NT2/D1 (cell line): ENCODE measurements at regions not wholly inside any gene's neighbourhood (a gene's known extent, or its start where the extent isn't known, plus 50 kb on each side); places are given as distances from the start of the nearest gene placed in this dataset.
"Not testable (repeated sequence)": the region's sequence is repeated elsewhere in the genome, so short reads cannot be mapped to it uniquely, and the experiment has no call there.

Source experiments
- DNase-seq: peaks from one replicate; pipeline ENCODE4 v3.0.0-alpha.2; 2011; ENCODE audit warnings: low read depth, low spot score
- H3K27me3 ChIP-seq: 2 replicates; pipeline ENCODE4 v1.6.0; 2011; ENCODE audit warnings: mild to moderate bottlenecking; ENCODE audit not compliant: insufficient read length, insufficient read depth
- H3K36me3 ChIP-seq: 2 replicates; pipeline ENCODE4 v1.6.1; 2011; ENCODE audit warnings: mild to moderate bottlenecking, low read length, mixed read lengths; ENCODE audit not compliant: insufficient read depth, insufficient read length
- H3K4me1 ChIP-seq: 2 replicates; pipeline ENCODE4 v1.5.1; 2011; ENCODE audit not compliant: insufficient read depth, insufficient read length
- H3K4me3 ChIP-seq: 2 replicates; pipeline ENCODE4 v1.5.1; 2011; ENCODE audit warnings: low read depth; ENCODE audit not compliant: insufficient read length
- H3K9ac ChIP-seq: 2 replicates; pipeline ENCODE4 v1.6.0; 2011; ENCODE audit warnings: low read depth; ENCODE audit not compliant: insufficient read length
- H3K9me3 ChIP-seq: 2 replicates; pipeline ENCODE4 v1.5.1; 2011; ENCODE audit warnings: mild to moderate bottlenecking, low read length; ENCODE audit not compliant: insufficient read depth
- SUZ12 ChIP-seq: IDR thresholded peaks from 2 replicates; pipeline ENCODE4 v1.6.1; 2011; ENCODE audit not compliant: insufficient read length, insufficient read depth; ENCODE audit errors: extremely low read depth
- YY1 ChIP-seq: IDR thresholded peaks from 2 replicates; pipeline ENCODE4 v1.6.1; 2011; ENCODE audit not compliant: insufficient read length, insufficient read depth
- ZNF274 ChIP-seq: IDR thresholded peaks from 2 replicates; pipeline ENCODE4 v1.6.1; 2011; ENCODE audit warnings: mild to moderate bottlenecking, low read depth, low read length

DNA sequence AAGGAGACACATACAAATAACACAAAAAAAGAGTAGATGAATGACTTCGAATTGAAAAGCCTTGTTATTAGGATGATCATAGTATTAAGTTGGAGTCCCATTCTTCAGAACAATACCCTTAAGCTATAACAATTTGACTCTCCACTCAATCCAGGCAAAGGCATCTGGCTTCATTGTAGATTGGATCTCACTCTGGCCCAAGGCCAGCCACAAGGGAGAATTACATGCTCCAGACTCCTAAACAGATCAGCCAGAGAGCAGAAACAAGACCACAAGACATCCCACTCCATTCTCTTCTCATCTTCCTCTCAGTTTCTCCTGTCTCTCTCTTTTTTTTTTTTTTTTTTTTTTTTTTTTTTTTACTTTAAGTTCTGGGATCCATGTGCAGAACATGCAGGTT, 213.9 kb downstream of the DHX15 start:
- no peaks in the 10 kb centered on the region for H3K9me3 ChIP-seq
- DNase-seq: no peak
- no peaks in the 10 kb centered on the region for H3K36me3 ChIP-seq
- no peak overlapping the region for H3K4me3 ChIP-seq
- no peaks in the 10 kb centered on the region for H3K4me1 ChIP-seq
- no peak overlapping the region for H3K9ac ChIP-seq
- H3K27me3 ChIP-seq: peaks cover 54% of the 10 kb centered on the region
- TF ChIP-seq SUZ12 (no peak), ZNF274 (no peak), YY1 (no peak)

DNA sequence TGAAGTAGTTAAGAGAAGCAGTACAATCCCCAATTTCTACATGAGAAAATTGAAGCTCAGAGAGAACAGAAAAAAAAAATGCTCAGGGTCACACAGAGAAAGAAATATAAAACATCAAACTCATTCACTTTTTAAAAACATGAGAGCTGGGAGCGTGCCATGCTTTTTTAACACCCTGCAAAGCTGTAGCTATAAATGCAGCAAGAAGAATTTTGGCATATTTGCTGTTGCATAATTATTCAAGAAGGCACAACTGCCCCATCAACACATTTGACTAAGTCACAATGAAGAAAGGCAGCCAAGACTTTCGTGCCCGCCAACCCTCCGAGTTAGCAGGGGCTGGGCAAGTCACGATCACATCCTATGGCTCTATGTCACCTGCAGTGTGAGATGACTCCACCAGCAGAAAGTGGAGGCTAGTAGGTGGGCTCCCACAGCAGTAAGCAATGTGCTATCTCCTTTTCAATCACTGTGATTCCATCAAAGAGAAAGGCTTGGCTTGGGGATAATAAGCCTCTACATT, 214.8 kb downstream of the DHX15 start:
- no peak for TF ChIP-seq YY1
- TF ChIP-seq ZNF274: no peak
- TF ChIP-seq SUZ12: no peak
- no peaks in the 10 kb centered on the region for H3K36me3 ChIP-seq
- H3K9ac ChIP-seq: no peak overlapping the region
- DNase-seq: no peak
- peaks cover 56% of the 10 kb centered on the region for H3K27me3 ChIP-seq
- no peaks in the 10 kb centered on the region for H3K9me3 ChIP-seq
- H3K4me1 ChIP-seq: no peaks in the 10 kb centered on the region
- H3K4me3 ChIP-seq: no peak overlapping the region

DNA sequence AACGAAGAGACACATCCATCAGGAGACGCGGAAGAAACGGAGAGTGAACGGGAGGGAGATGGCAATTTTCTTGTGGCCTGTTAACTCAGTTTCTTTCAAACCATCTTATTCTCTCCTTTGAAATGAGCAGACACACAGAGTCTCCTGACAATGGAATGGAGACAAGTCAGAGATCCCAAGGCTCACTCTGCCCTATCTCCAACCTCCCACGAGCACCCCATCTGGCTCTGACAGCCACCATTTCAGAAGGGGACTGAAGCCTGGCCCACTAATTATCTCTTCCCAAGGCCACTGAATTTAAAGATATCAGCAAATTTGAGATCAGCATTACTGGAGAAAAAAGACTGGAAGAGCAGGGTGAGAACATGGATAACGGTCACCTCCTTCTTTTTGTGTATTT, 215.6 kb downstream of the DHX15 start:
- TF ChIP-seq ZNF274 (no peak), YY1 (no peak), SUZ12 (no peak)
- DNase-seq: no peak
- Histone ChIP-seq H3K27me3 (peaks cover 62% of the 10 kb centered on the region), H3K36me3 (no peaks in the 10 kb centered on the region), H3K4me3 (no peak overlapping the region), H3K9me3 (no peaks in the 10 kb centered on the region), H3K9ac (no peak overlapping the region), H3K4me1 (no peaks in the 10 kb centered on the region)

DNA sequence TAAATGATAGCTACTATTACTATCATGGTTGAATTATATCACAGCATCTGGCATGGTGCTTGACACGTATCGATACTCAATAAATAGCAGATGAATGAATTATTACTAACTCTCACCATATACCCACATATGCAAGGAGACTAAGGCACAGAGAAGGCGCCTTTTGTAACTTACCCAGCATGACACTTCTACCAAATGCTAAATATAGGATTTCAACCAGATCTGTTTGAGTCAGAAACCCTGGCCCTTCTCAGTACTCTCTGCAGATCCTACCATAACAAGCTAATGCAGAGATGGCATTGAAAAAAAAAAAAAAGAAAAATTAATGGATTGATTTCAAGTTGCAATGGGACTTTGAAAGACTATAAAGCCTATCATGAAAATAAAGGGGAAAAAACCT, 219.5 kb downstream of the DHX15 start:
- no peaks in the 10 kb centered on the region; the same call in 1 of the 2 replicates for H3K9me3 ChIP-seq
- TF ChIP-seq SUZ12: no peak
- TF ChIP-seq ZNF274: no peak
- no peak for TF ChIP-seq YY1
- no peak overlapping the region for H3K4me3 ChIP-seq
- H3K27me3 ChIP-seq: peaks cover 80% of the 10 kb centered on the region
- H3K36me3 ChIP-seq: no peaks in the 10 kb centered on the region
- no peak for DNase-seq
- no peak overlapping the region for H3K9ac ChIP-seq
- no peaks in the 10 kb centered on the region for H3K4me1 ChIP-seq

DNA sequence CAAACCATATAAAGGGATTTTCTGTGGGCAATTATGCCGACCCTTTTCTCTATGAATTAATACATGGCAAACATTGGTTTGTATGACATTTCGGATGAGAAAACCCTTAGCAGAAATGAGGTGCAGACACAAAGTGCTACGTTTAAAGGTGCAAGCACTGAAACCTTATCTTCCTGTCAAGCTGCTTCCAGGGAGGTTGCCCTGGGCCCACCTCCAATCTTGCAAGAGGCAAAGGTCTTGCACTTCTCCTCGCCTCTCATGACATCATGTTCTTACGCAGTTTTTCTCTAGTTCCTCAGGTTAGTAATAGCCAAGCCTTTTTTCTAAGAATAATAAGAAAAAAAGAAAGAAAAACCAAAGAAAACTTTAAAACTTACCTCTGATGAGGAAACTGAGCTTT, 220.1 kb downstream of the DHX15 start:
- no peak for TF ChIP-seq YY1
- no peak for TF ChIP-seq ZNF274
- no peak for TF ChIP-seq SUZ12
- no peak for DNase-seq
- peaks cover 86% of the 10 kb centered on the region for H3K27me3 ChIP-seq
- no peak overlapping the region for H3K9ac ChIP-seq
- H3K9me3 ChIP-seq: no peaks in the 10 kb centered on the region; the same call in 1 of the 2 replicates
- H3K4me1 ChIP-seq: no peaks in the 10 kb centered on the region
- H3K4me3 ChIP-seq: no peak overlapping the region
- no peaks in the 10 kb centered on the region for H3K36me3 ChIP-seq

DNA sequence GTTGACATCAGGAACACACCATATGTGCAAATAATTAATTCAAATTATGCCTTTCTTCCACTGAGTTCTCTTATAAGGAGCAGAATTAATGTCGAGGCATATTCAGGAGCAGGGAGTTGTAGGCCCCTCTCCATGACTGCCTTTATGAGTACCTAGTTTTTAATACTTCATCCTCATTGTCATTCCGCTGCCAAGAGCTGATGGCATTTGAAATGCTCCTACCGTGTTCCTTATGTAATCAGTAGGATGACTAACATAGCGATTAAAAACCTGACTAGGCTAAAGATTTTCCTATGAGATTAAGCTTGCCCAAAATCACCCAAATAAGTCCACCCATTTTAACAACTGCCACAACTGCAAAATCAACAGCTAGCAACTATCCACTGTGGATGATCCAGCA, 220.6 kb downstream of the DHX15 start:
- Histone ChIP-seq H3K9me3 (no peaks in the 10 kb centered on the region; the same call in 1 of the 2 replicates), H3K36me3 (no peaks in the 10 kb centered on the region), H3K27me3 (peaks cover 88% of the 10 kb centered on the region), H3K4me1 (no peaks in the 10 kb centered on the region), H3K9ac (no peak overlapping the region), H3K4me3 (no peak overlapping the region)
- TF ChIP-seq ZNF274: no peak
- no peak for TF ChIP-seq SUZ12
- no peak for TF ChIP-seq YY1
- DNase-seq: no peak

DNA sequence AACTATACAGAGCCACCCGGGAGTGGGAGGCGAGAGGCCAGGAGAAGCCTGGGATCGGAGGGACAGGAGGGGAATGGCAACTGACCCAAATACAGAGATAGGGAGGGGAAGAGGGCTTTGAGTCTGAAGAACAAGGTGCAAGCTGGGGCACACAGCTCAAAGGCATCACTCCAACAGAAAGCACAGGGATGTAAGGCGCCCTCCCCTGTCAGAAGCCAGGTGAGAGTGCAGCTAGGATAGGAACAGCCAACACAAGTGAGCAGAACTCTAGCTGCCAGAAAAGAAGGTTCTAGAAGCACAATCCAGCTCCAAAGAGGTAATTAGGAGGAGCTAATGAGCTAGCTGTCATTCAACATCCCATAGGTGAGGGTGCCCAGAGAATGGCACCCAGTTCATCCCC, 232.2 kb downstream of the DHX15 start:
- no peak for DNase-seq
- Histone ChIP-seq H3K36me3 (no peaks in the 10 kb centered on the region), H3K9ac (no peak overlapping the region), H3K27me3 (peaks cover 11% of the 10 kb centered on the region), H3K4me1 (peaks cover 4% of the 10 kb centered on the region), H3K4me3 (no peak overlapping the region), H3K9me3 (peaks cover 9% of the 10 kb centered on the region; the same call in 1 of the 2 replicates)
- TF ChIP-seq SUZ12 (no peak), YY1 (no peak), ZNF274 (no peak)

DNA sequence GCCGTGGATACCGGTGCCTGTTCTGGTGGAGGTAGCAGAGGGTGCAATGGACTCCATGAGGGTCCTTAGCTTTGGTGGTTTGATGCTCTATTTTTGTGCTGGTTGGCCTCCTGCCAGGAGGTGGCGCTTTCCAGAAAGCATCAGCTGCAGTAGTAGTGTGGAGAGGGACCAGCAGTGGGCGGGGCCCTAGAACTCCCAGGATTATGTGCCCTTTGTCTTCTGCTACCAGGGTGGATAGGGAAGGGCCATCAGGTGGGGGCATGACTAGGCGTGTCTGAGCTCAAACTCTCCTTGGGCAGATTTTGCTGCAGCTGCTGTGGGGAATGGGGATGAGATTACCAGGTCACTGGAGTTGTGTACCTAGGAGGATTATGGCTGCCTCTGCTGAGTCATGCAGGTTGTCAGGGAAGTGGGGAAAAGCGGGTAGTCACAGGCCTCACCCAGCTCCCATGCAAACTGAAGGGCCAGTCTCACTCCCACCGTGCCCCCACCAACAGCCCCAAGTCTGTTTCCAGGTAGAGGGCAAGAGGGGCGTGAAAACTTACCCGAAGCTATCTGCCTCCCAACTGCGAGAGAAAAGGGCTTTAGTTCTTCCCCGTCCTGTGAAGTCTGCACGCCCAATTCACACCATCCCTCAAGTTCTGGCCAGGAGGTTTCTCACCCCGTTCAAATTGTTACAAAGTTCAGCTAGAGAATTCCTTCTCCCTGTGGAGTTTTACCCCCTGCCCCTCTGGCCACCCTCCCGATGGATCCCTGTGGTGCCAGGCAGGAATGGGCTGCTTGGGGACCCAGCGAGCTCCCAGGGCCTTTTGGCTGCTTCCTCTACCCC, 235.0 kb downstream of the DHX15 start:
- DNase-seq, H3K36me3 ChIP-seq, H3K4me3 ChIP-seq, H3K4me1 ChIP-seq, H3K27me3 ChIP-seq, H3K9me3 ChIP-seq, H3K9ac ChIP-seq: not testable (repeated sequence)
